AML-193 (cell line): ENCODE measurements at regions not wholly inside any gene's neighbourhood (a gene's known extent, or its start where the extent isn't known, plus 50 kb on each side); places are given as distances from the start of the nearest gene placed in this dataset.

Source experiments
- DNase-seq, 2 experiments: peaks; one replicate each; lab custom pipeline; 2025; lab: John Stamatoyannopoulos, UW

GRCh38 chr5:166370928-166371690 lies 1920.3 kb upstream of the WWC1 start:
- peak; percentile 2 to 7 for DNase-seq

- no peak for DNase-seq
Measured at GRCh38 chr5:166373817-166374216, 1917.6 kb upstream of the WWC1 start.

- DNase-seq = no peak
Measured at GRCh38 chr5:166377756-166378155, 1913.7 kb upstream of the WWC1 start.

- DNase-seq = no peak
Measured at GRCh38 chr5:166379517-166379916, 1911.9 kb upstream of the WWC1 start.

- DNase-seq = no peak
Measured at GRCh38 chr5:166382031-166382430, 1909.4 kb upstream of the WWC1 start.

GRCh38 chr5:166398131-166398530 lies 1893.3 kb upstream of the WWC1 start:
- no peak for DNase-seq

GRCh38 chr5:166399781-166400180 lies 1891.7 kb upstream of the WWC1 start:
- DNase-seq = no peak

- no peak for DNase-seq
Measured at GRCh38 chr5:166401391-166401790, 1890.1 kb upstream of the WWC1 start.

- DNase-seq = no peak
Measured at GRCh38 chr5:166412191-166412590, 1879.3 kb upstream of the WWC1 start.

- DNase-seq = no peak
Measured at GRCh38 chr5:166427211-166427610, 1864.2 kb upstream of the WWC1 start.

GRCh38 chr5:166428264-166428803 lies 1863.1 kb upstream of the WWC1 start:
- DNase-seq = no peak

GRCh38 chr5:166430491-166431319 lies 1860.7 kb upstream of the WWC1 start:
- no peak for DNase-seq

- DNase-seq = no peak
Measured at GRCh38 chr5:166431456-166431855, 1860.0 kb upstream of the WWC1 start.

- no peak for DNase-seq
Measured at GRCh38 chr5:166433679-166434078, 1857.8 kb upstream of the WWC1 start.

GRCh38 chr5:166436872-166437271 lies 1854.6 kb upstream of the WWC1 start:
- no peak for DNase-seq

GRCh38 chr5:166486348-166486747 lies 1805.1 kb upstream of the WWC1 start:
- no peak for DNase-seq

GRCh38 chr5:166488560-166488959 lies 1802.9 kb upstream of the WWC1 start:
- DNase-seq = no peak

GRCh38 chr5:166493040-166493439 lies 1798.4 kb upstream of the WWC1 start:
- DNase-seq = no peak

GRCh38 chr5:166493612-166494011 lies 1797.8 kb upstream of the WWC1 start:
- no peak for DNase-seq

GRCh38 chr5:166497496-166498104 lies 1793.8 kb upstream of the WWC1 start:
- no peak for DNase-seq

GRCh38 chr5:166499447-166500240 lies 1791.8 kb upstream of the WWC1 start:
- no peak for DNase-seq

GRCh38 chr5:166503506-166503905 lies 1787.9 kb upstream of the WWC1 start:
- DNase-seq = no peak
